OCI-LY3 (cell line): ENCODE measurements at regions not wholly inside any gene's neighbourhood (a gene's known extent, or its start where the extent isn't known, plus 50 kb on each side); places are given as distances from the start of the nearest gene placed in this dataset.

Experiments
- H2AFZ ChIP-seq: fragments of 200-600, 300-600 bp; shearing (Covaris generic); 2 replicates; pipeline ENCODE4 v1.6.0; 2014; ENCODE audit warnings: antibody characterized with exemption, low read depth, low read length
- H3K27ac ChIP-seq: fragments of 200-600, 300-600 bp; sonication (generic); 2 replicates; pipeline ENCODE4 v1.5.1; 2014; ENCODE audit warnings: mild to moderate bottlenecking, low read length, moderate library complexity, mixed read lengths
- H3K27me3 ChIP-seq: fragments of 200-600, 300-600 bp; sonication (generic); 2 replicates; pipeline ENCODE4 v1.6.1; 2014; ENCODE audit warnings: low read depth, low read length, mixed read lengths
- H3K36me3 ChIP-seq: fragments of 200-600, 300-600 bp; sonication (generic); replicated peaks from 2 replicates; pipeline ENCODE3; 2014; ENCODE audit warnings: low read depth, low read length, mixed read lengths
- H3K4me1 ChIP-seq: fragments of 300-600, 200-600 bp; sonication (generic); 2 replicates; pipeline ENCODE4 v1.6.1; 2014; ENCODE audit warnings: low read length, mixed read lengths
- H3K4me2 ChIP-seq: fragments of 200-600, 300-600 bp; sonication (generic); 2 replicates; pipeline ENCODE4 v1.6.1; 2014; ENCODE audit warnings: low read length, mixed read lengths
- H3K4me3 ChIP-seq: fragments of 300-600, 200-600 bp; sonication (generic); 2 replicates; pipeline ENCODE4 v1.5.1; 2014; ENCODE audit warnings: antibody characterized with exemption, mild to moderate bottlenecking, low read length, moderate library complexity
- H3K79me2 ChIP-seq: fragments of 300-600, 200-600 bp; shearing (Covaris generic); 2 replicates; pipeline ENCODE4 v1.6.1; 2014; ENCODE audit warnings: mild to moderate bottlenecking, low read length, mixed read lengths
- H3K9ac ChIP-seq: fragments of 300-600, 200-600 bp; shearing (Covaris generic); 2 replicates; pipeline ENCODE4 v1.6.0; 2014; ENCODE audit warnings: mild to moderate bottlenecking, low read length, moderate library complexity
- H3K9me3 ChIP-seq: fragments of 200-600, 300-600 bp; shearing (Covaris generic); 2 replicates; pipeline ENCODE4 v1.6.1; 2014; ENCODE audit warnings: low read length, mixed read lengths; ENCODE audit not compliant: insufficient read depth
- H4K20me1 ChIP-seq: fragments of 200-600, 300-600 bp; sonication (generic); 2 replicates; pipeline ENCODE4 v1.6.1; 2016; ENCODE audit warnings: low read length, mixed read lengths; ENCODE audit not compliant: insufficient read depth
- EZH2phosphoT487 ChIP-seq: fragments of 200-600 bp; shearing (Covaris generic); IDR thresholded peaks from 2 replicates; pipeline ENCODE4 v1.6.1; 2018; ENCODE audit warnings: antibody characterized with exemption, mixed run types, low read depth
- TF ChIP-seq, protein P1 (sequence below): fragments of 200-600, 300-600 bp; sonication (generic); IDR thresholded peaks from 2 replicates; pipeline ENCODE4 v1.5.1; 2014; ENCODE audit warnings: antibody characterized with exemption, low read length, low read depth

DNA sequence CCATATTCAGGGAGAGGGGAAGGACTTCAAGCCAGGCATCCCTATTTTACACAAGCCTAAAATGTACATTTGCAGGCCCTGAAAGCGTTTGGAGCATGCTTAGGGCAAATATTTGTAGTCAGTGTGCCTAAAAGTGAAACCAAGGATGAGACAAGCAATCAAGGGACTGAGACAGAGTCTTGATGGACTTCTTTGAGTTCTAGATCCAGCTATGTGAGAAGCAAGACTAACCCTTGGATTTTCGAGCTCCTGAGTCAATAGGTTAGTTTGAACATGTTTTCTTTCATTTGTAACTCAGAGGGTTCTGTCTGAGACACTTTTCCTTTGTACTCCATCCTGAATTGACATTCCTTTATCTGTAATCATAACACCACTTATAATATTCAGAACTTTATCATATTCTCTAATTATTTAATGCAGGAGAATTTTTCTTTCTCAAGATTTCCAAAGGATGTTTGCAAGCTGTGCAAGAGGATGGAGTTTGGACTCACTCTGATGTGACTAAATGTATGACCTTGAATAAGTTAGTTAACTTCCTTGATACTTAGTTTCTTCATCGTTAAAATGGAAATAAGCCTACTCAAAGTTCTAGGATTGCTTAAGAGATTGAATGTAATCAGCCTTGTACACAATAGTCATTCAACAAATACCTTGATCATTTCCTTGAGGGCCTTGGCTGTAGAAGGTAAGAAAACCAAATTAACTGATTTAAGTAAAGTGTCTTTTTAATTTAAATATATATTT is 1237.8 kb upstream of the ZEB2 start:
- Histone ChIP-seq H3K27me3 (0 out of 2 replicates have a peak, but pooled peaks cover 8% of the 10 kb centered on the region), H3K4me2 (no peak overlapping the region), H3K4me3 (no peak overlapping the region), H3K9me3 (no peaks in the 10 kb centered on the region), H3K79me2 (no peaks in the 10 kb centered on the region), H3K9ac (no peak overlapping the region), H4K20me1 (no peaks in the 10 kb centered on the region), H3K27ac (no peak overlapping the region), H3K36me3 (no peaks in the 10 kb centered on the region), H3K4me1 (peaks cover 6% of the 10 kb centered on the region), H2AFZ (no peak overlapping the region)
- TF ChIP-seq EZH2phosphoT487 = no peak
- TF ChIP-seq, protein P1, sequence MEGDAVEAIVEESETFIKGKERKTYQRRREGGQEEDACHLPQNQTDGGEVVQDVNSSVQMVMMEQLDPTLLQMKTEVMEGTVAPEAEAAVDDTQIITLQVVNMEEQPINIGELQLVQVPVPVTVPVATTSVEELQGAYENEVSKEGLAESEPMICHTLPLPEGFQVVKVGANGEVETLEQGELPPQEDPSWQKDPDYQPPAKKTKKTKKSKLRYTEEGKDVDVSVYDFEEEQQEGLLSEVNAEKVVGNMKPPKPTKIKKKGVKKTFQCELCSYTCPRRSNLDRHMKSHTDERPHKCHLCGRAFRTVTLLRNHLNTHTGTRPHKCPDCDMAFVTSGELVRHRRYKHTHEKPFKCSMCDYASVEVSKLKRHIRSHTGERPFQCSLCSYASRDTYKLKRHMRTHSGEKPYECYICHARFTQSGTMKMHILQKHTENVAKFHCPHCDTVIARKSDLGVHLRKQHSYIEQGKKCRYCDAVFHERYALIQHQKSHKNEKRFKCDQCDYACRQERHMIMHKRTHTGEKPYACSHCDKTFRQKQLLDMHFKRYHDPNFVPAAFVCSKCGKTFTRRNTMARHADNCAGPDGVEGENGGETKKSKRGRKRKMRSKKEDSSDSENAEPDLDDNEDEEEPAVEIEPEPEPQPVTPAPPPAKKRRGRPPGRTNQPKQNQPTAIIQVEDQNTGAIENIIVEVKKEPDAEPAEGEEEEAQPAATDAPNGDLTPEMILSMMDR = no peak

DNA sequence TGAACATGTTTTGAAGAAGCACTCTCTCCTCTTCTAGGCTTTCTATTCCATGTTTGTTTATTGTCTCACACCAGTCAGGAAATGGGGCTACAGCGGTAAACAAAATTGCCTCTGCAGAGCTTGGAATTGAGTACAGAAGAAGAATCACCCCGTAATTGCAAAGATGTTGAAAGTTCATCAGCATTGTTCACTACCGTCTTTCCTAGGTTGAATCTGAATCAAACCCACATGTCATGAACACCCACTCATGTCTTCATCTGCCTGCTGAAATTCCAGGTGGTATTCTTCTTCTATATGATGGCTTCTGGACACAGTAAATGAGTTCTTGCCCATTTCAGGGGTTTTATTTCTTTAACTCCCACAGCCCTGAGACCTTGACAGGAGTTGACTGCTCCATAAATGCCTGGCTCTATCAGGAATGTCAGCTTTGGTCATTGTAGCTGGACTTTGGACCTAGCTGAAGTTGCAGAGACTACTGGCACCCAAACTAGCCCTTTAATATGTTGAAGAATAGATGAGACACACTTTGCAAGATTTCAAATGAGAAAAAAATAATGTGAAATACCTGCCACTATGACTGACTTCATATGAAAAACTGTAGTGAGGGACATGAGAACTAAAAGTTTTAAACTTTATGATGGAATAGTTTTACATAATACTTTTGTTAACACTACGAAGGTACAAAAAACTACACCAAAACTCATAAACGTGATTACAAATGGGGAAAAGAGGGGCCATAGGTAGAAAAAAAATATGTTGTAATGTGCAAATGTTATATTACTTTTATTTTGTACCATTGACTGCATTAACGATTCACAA is 1235.3 kb upstream of the ZEB2 start:
- Histone ChIP-seq H3K79me2 (no peaks in the 10 kb centered on the region), H3K4me3 (no peak overlapping the region), H3K4me1 (peaks cover 28% of the 10 kb centered on the region), H3K9ac (no peak overlapping the region), H4K20me1 (peaks cover 5% of the 10 kb centered on the region; the same call in 1 of the 2 replicates), H3K27ac (no peak overlapping the region), H3K9me3 (no peaks in the 10 kb centered on the region), H3K36me3 (no peaks in the 10 kb centered on the region), H3K27me3 (0 out of 2 replicates have a peak, but pooled peaks cover 8% of the 10 kb centered on the region), H3K4me2 (no peak overlapping the region), H2AFZ (no peak overlapping the region)
- no peak for TF ChIP-seq EZH2phosphoT487
- TF ChIP-seq, protein P1 = no peak

DNA sequence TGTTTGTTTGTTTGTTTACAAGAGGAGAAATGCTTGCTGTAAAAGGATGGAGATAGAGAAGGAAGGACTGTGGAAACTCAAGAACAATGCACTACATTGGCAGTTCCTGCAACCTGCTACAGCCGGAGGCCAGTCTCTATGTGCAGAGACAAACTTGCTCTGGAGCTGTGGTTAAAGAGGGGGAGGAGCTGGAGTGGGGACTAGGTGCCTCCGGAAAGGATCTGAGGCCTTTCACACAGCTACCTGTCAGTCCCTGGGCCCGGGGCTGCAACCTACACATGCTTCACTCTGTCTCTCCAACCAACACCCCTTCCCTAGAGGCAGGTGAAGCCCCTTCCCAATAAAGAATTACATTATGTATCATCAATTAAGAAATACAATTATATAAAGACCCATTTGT is 1234.0 kb upstream of the ZEB2 start:
- Histone ChIP-seq H3K27ac (no peak overlapping the region), H3K27me3 (0 out of 2 replicates have a peak, but pooled peaks cover 11% of the 10 kb centered on the region), H3K4me1 (peaks cover 39% of the 10 kb centered on the region), H3K4me2 (no peak overlapping the region), H3K9me3 (no peaks in the 10 kb centered on the region), H3K36me3 (no peaks in the 10 kb centered on the region), H2AFZ (no peak overlapping the region), H3K9ac (no peak overlapping the region), H3K79me2 (no peaks in the 10 kb centered on the region), H4K20me1 (peaks cover 5% of the 10 kb centered on the region; the same call in 1 of the 2 replicates), H3K4me3 (no peak overlapping the region)
- TF ChIP-seq EZH2phosphoT487 = no peak
- TF ChIP-seq, protein P1 = no peak

DNA sequence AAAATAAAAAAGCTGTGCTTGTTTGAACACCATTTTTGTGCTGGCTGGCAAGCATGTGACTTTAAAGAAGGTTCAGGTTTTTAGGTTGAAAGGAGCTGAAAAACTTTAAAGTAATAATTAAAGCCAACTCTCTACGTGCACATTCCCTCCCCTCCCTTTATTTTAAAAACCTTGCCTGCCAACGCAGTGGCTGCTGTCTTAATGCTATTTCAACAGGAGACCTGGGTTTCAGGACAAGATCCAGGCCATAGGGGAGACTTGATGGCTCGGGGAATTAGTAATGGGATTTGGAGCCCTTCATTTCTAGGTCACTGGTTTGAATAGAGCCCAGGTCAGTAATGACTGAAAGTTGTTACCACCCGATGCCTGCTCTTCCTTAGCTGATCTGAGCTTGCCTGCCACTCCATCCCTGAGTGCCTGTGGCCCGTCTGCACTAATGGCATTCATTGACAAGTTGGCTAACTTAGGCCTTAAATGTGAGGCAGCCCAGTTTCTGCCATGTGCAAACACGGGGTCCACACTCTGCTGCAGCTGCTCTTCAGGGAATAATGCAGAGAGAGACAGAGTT is 1233.2 kb upstream of the ZEB2 start:
- Histone ChIP-seq H3K4me1 (peaks cover 48% of the 10 kb centered on the region), H4K20me1 (peaks cover 5% of the 10 kb centered on the region; the same call in 1 of the 2 replicates), H3K27ac (no peak overlapping the region), H3K9me3 (no peaks in the 10 kb centered on the region), H3K36me3 (no peaks in the 10 kb centered on the region), H3K4me3 (no peak overlapping the region), H3K79me2 (no peaks in the 10 kb centered on the region), H3K4me2 (peak overlapping the region; percentile 78), H2AFZ (no peak overlapping the region), H3K9ac (no peak overlapping the region), H3K27me3 (0 out of 2 replicates have a peak, but pooled peaks cover 11% of the 10 kb centered on the region)
- TF ChIP-seq, protein P1 = no peak
- no peak for TF ChIP-seq EZH2phosphoT487
